ENCODE measurements at regions not wholly inside any gene's neighbourhood (a gene's known extent, or its start where the extent isn't known, plus 50 kb on each side); places are given as distances from the start of the nearest gene placed in this dataset.

GRCh38 chr2:52311862-52312261 lies 1279.9 kb upstream of the NRXN1 start:
- TF ChIP-seq CTCF (IDR thresholded peaks at IDR 0.05) (no peak), POLR2A (IDR thresholded peaks at IDR 0.05) (no peak)

Measured in lower leg skin (tissue), 3 donors.